ENCODE measurements at regions not wholly inside any gene's neighbourhood (a gene's known extent, or its start where the extent isn't known, plus 50 kb on each side); places are given as distances from the start of the nearest gene placed in this dataset.

- H2AFZ ChIP-seq (ENCODE audit: insufficient read depth, low read depth, low read length, poor library complexity, severe bottlenecking), result no peak overlapping the region
- H3K27me3 Mint-ChIP-seq (ENCODE audit: low read depth in 3 of 3), result no peaks in the 10 kb centered on the region
- H3K4me3 ChIP-seq (replicated peaks in 1 of 3; ENCODE audit: low read depth in 2 of 3, low read length in 3 of 3), result no peak overlapping the region
- H3K4me2 ChIP-seq (replicated peaks; ENCODE audit: extremely low read depth, low read length, poor library complexity, severe bottlenecking), result no peak overlapping the region
- intact Hi-C loops (cut with micrococcal nuclease), result no loop called here
- H3K4me1 Mint-ChIP-seq, result no peaks in the 10 kb centered on the region
- H3K4me3 Mint-ChIP-seq, result no peak overlapping the region
- H4K20me1 ChIP-seq (ENCODE audit: insufficient read depth, low read length), result no peaks in the 10 kb centered on the region
- H3K9ac ChIP-seq (ENCODE audit: insufficient read depth, low read length, poor library complexity, severe bottlenecking), result no peak overlapping the region
- H3K79me2 ChIP-seq (ENCODE audit: insufficient read depth, low read length), result no peaks in the 10 kb centered on the region
- no peak for TF ChIP-seq CTCF (IDR thresholded peaks at IDR 0.05)
- H3K27ac Mint-ChIP-seq, result no peak overlapping the region
- no peaks in the 10 kb centered on the region for H3K36me3 ChIP-seq (replicated peaks in 1 of 2; ENCODE audit: control insufficient read depth in 1 of 2, insufficient read depth in 2 of 2, low read length in 2 of 2)
- H3K27ac ChIP-seq (ENCODE audit: low read depth in 1 of 2, low read length in 2 of 2), result no peak overlapping the region
- H3K4me1 ChIP-seq (ENCODE audit: control insufficient read depth in 1 of 2, insufficient read depth in 2 of 2, low read length in 2 of 2), result no peaks in the 10 kb centered on the region
- H3K9me3 ChIP-seq (replicated peaks in 1 of 2; ENCODE audit: control insufficient read depth in 1 of 2, insufficient read depth in 1 of 2, low read length in 2 of 2), result no peaks in the 10 kb centered on the region
- DNase-seq, result no peak
- peaks cover 0 to 2% (median 0%) of the 10 kb centered on the region in 7 donors for H3K9me3 Mint-ChIP-seq
- no CpG with 5 or more reads among the region's 1 CpG for WGBS (ENCODE audit: insufficient coverage)
- no peaks in the 10 kb centered on the region for H3K27me3 ChIP-seq (ENCODE audit: control insufficient read depth in 2 of 2, insufficient read depth in 2 of 2, low read length in 2 of 2)
- H3K36me3 Mint-ChIP-seq, result no peaks in the 10 kb centered on the region
Measured at GRCh38 chr18:72339976-72340375, 204.2 kb downstream of the CBLN2 start.

- Histone ChIP-seq H3K27ac (ENCODE audit: low read depth in 1 of 2, low read length in 2 of 2) (no peak overlapping the region), H3K79me2 (ENCODE audit: insufficient read depth, low read length) (no peaks in the 10 kb centered on the region), H3K4me1 (ENCODE audit: control insufficient read depth in 1 of 2, insufficient read depth in 2 of 2, low read length in 2 of 2) (no peaks in the 10 kb centered on the region), H3K9ac (ENCODE audit: insufficient read depth, low read length, poor library complexity, severe bottlenecking) (no peak overlapping the region), H2AFZ (ENCODE audit: insufficient read depth, low read depth, low read length, poor library complexity, severe bottlenecking) (no peak overlapping the region), H3K4me2 (replicated peaks; ENCODE audit: extremely low read depth, low read length, poor library complexity, severe bottlenecking) (no peak overlapping the region), H3K27me3 (ENCODE audit: control insufficient read depth in 2 of 2, insufficient read depth in 2 of 2, low read length in 2 of 2) (no peaks in the 10 kb centered on the region), H3K4me3 (replicated peaks in 1 of 3; ENCODE audit: low read depth in 2 of 3, low read length in 3 of 3) (no peak overlapping the region), H3K9me3 (replicated peaks in 1 of 2; ENCODE audit: control insufficient read depth in 1 of 2, insufficient read depth in 1 of 2, low read length in 2 of 2) (no peaks in the 10 kb centered on the region), H4K20me1 (ENCODE audit: insufficient read depth, low read length) (no peaks in the 10 kb centered on the region), H3K36me3 (replicated peaks in 1 of 2; ENCODE audit: control insufficient read depth in 1 of 2, insufficient read depth in 2 of 2, low read length in 2 of 2) (no peaks in the 10 kb centered on the region)
- no peak for TF ChIP-seq CTCF (IDR thresholded peaks at IDR 0.05)
- peaks cover 0 to 3% (median 0%) of the 10 kb centered on the region in 7 donors for H3K9me3 Mint-ChIP-seq
- H3K36me3 Mint-ChIP-seq, result no peaks in the 10 kb centered on the region
- no peak for DNase-seq
- no peak overlapping the region for H3K4me3 Mint-ChIP-seq
- no peaks in the 10 kb centered on the region for H3K4me1 Mint-ChIP-seq
- no peaks in the 10 kb centered on the region for H3K27me3 Mint-ChIP-seq (ENCODE audit: low read depth in 3 of 3)
- H3K27ac Mint-ChIP-seq, result no peak overlapping the region
- intact Hi-C loops (cut with micrococcal nuclease), result no loop called here
Measured at GRCh38 chr18:72336786-72337185, 207.4 kb downstream of the CBLN2 start.

Data from CD14-positive monocyte (primary cell).